H9 (cell line): ENCODE measurements at regions not wholly inside any gene's neighbourhood (a gene's known extent, or its start where the extent isn't known, plus 50 kb on each side); places are given as distances from the start of the nearest gene placed in this dataset.
A peak's percentile ranks its signal among the peaks of the same experiment; 100 is the strongest.

Experiments used
- DNase-seq: peaks from one replicate; pipeline ENCODE4 v3.0.0-alpha.2; 2017
- H2AFZ ChIP-seq: one replicate; pipeline ENCODE4 v1.6.1; 2013; ENCODE audit warnings: mild to moderate bottlenecking, low read length, control low read depth, moderate library complexity
- H2AK5ac ChIP-seq: 2 replicates; pipeline ENCODE4 v1.6.1; 2013; ENCODE audit warnings: low read length, control low read depth, mixed read lengths; ENCODE audit not compliant: insufficient read length
- H2BK120ac ChIP-seq: one replicate; pipeline ENCODE4 v1.6.1; 2013; ENCODE audit warnings: low read depth, mild to moderate bottlenecking, low read length, control low read depth, inconsistent platforms; ENCODE audit not compliant: poor library complexity, severe bottlenecking
- H2BK12ac ChIP-seq: 2 replicates; pipeline ENCODE4 v1.6.1; 2013; ENCODE audit warnings: low read length, control low read depth, mixed read lengths, low read depth; ENCODE audit not compliant: insufficient read length
- H2BK15ac ChIP-seq: 2 replicates; pipeline ENCODE4 v1.6.1; 2013; ENCODE audit warnings: low read depth, low read length, control low read depth
- H2BK20ac ChIP-seq: one replicate; pipeline ENCODE4 v1.6.1; 2013; ENCODE audit warnings: low read depth, mild to moderate bottlenecking, low read length, control low read depth, inconsistent platforms; ENCODE audit not compliant: poor library complexity, severe bottlenecking
- H2BK5ac ChIP-seq: 2 replicates; pipeline ENCODE4 v1.6.1; 2013; ENCODE audit warnings: low read length, control low read depth, mixed read lengths; ENCODE audit not compliant: insufficient read length
- H3K14ac ChIP-seq: 2 replicates; pipeline ENCODE4 v1.6.1; 2013; ENCODE audit warnings: low read length, control low read depth; ENCODE audit not compliant: insufficient read depth
- H3K18ac ChIP-seq: 2 replicates; pipeline ENCODE4 v1.6.1; 2013; ENCODE audit warnings: low read depth, mild to moderate bottlenecking, mixed read lengths, low read length, control low read depth; ENCODE audit not compliant: insufficient read length
- H3K23ac ChIP-seq: 2 replicates; pipeline ENCODE4 v1.6.1; 2013; ENCODE audit warnings: low read length, control low read depth, mixed read lengths, low read depth; ENCODE audit not compliant: insufficient read length
- H3K23me2 ChIP-seq: 2 replicates; pipeline ENCODE4 v1.6.1; 2013; ENCODE audit warnings: low read depth, mild to moderate bottlenecking, mixed read lengths, low read length, control low read depth; ENCODE audit not compliant: insufficient read length, poor library complexity, severe bottlenecking
- H3K27ac ChIP-seq: 2 replicates; pipeline ENCODE4 v1.5.1; 2013; ENCODE audit warnings: low read length, control low read depth, mixed read lengths, low read depth; ENCODE audit not compliant: insufficient read length
- H3K27me3 ChIP-seq: 2 replicates; pipeline ENCODE4 v1.6.1; 2013; ENCODE audit warnings: low read length, control low read depth, inconsistent platforms; ENCODE audit not compliant: insufficient read depth
- H3K4ac ChIP-seq: 2 replicates; pipeline ENCODE4 v1.6.1; 2013; ENCODE audit warnings: low read depth, mild to moderate bottlenecking, control low read depth, inconsistent platforms, low read length, moderate library complexity
- H3K4me1 ChIP-seq: 2 replicates; pipeline ENCODE4 v1.6.1; 2013; ENCODE audit warnings: low read length, control low read depth, inconsistent platforms; ENCODE audit not compliant: insufficient read depth
- H3K4me2 ChIP-seq: 2 replicates; pipeline ENCODE4 v1.6.1; 2013; ENCODE audit warnings: low read length, control low read depth, mixed read lengths; ENCODE audit not compliant: insufficient read length, insufficient read depth
- H3K56ac ChIP-seq: 2 replicates; pipeline ENCODE4 v1.6.1; 2013; ENCODE audit warnings: low read depth, mild to moderate bottlenecking, mixed read lengths, low read length, control low read depth; ENCODE audit not compliant: insufficient read length
- H3K79me1 ChIP-seq: 2 replicates; pipeline ENCODE4 v1.6.1; 2013; ENCODE audit warnings: low read depth, mild to moderate bottlenecking, moderate library complexity, low read length, control low read depth, inconsistent platforms; ENCODE audit not compliant: insufficient read depth, poor library complexity, severe bottlenecking
- H3K79me2 ChIP-seq: 2 replicates; pipeline ENCODE4 v1.6.1; 2013; ENCODE audit warnings: low read length, control low read depth, inconsistent platforms; ENCODE audit not compliant: insufficient read depth
- H3K9ac ChIP-seq: 2 replicates; pipeline ENCODE4 v1.6.1; 2013; ENCODE audit warnings: low read length, control low read depth, mixed read lengths; ENCODE audit not compliant: insufficient read length; ENCODE audit errors: extremely low read depth
- H3K9me3 ChIP-seq: one replicate; pipeline ENCODE4 v1.6.1; 2013; ENCODE audit warnings: low read depth, low read length, inconsistent platforms; ENCODE audit not compliant: control insufficient read depth
- H3T11ph ChIP-seq: one replicate; pipeline ENCODE4 v1.6.1; 2013; ENCODE audit warnings: mild to moderate bottlenecking, low read length, control low read depth, inconsistent platforms
- H4K20me1 ChIP-seq: one replicate; pipeline ENCODE4 v1.6.1; 2013; ENCODE audit not compliant: control insufficient read depth, insufficient read length, insufficient read depth
- H4K5ac ChIP-seq: 2 replicates; pipeline ENCODE4 v1.6.1; 2013; ENCODE audit warnings: low read depth, mild to moderate bottlenecking, mixed read lengths, low read length, control low read depth; ENCODE audit not compliant: insufficient read length
- H4K8ac ChIP-seq: replicated peaks from 2 replicates; pipeline ENCODE4 v1.6.1; 2013; ENCODE audit warnings: low read length, control low read depth, mixed read lengths, low read depth; ENCODE audit not compliant: insufficient read length
- H4K91ac ChIP-seq: 2 replicates; pipeline ENCODE4 v1.6.1; 2013; ENCODE audit warnings: low read depth, mild to moderate bottlenecking, moderate library complexity, mixed read lengths, low read length, control low read depth; ENCODE audit not compliant: insufficient read length
- H3K27ac Mint-ChIP-seq, 3 experiments: 2 replicates in 2 of 3; 3 replicates in 1 of 3; pipeline ENCODE4 v1.8.0; 2020 to 2021; ENCODE audit warnings: mixed read lengths in 3 of 3, mild to moderate bottlenecking in 1 of 3, moderate library complexity in 1 of 3
- H3K27me3 Mint-ChIP-seq: 2 replicates; pipeline ENCODE4 v1.8.0; 2021; ENCODE audit warnings: low read depth, mild to moderate bottlenecking, moderate library complexity, mixed read lengths
- H3K36me3 Mint-ChIP-seq, 3 experiments: 2 replicates in 2 of 3; 3 replicates in 1 of 3; pipeline ENCODE4 v1.8.0; 2020 to 2021; ENCODE audit warnings: low read depth in 3 of 3, mixed read lengths in 3 of 3; ENCODE audit not compliant: insufficient read depth in 1 of 3
- H3K4me1 Mint-ChIP-seq, 2 experiments: 2 replicates each; pipeline ENCODE4 v1.8.0; 2020; ENCODE audit warnings: mixed read lengths in 2 of 2
- H3K4me3 Mint-ChIP-seq, 2 experiments: 2 replicates in 1 of 2; 3 replicates in 1 of 2; pipeline ENCODE4 v1.8.0; 2020 to 2021; ENCODE audit warnings: mild to moderate bottlenecking in 2 of 2, mixed read lengths in 2 of 2, moderate library complexity in 1 of 2
- H3K9me3 Mint-ChIP-seq, 2 experiments: 2 replicates in 1 of 2; 3 replicates in 1 of 2; pipeline ENCODE4 v1.8.0; 2020; ENCODE audit warnings: mild to moderate bottlenecking in 2 of 2, mixed read lengths in 2 of 2, moderate library complexity in 1 of 2
- CTCF ChIP-seq: fragments of 200-600 bp; sonication (generic); conservative IDR thresholded peaks from 3 replicates; pipeline ENCODE4 v1.8.0; 2021; ENCODE audit warnings: antibody characterized with exemption, mild to moderate bottlenecking
- WGBS: extraction: QIAGEN DNeasy Blood & Tissue Kit; methylation state at CpG from one replicate; pipeline ENCODE4 v1.1.7; 2013; ENCODE audit warnings: missing lambda C conversion rate, low lambda C conversion rate, mixed read lengths; ENCODE audit not compliant: insufficient read length; ENCODE audit errors: extremely low coverage; 5-methylcytosine and 5-hydroxymethylcytosine counted together

GRCh38 chr16:17555176-17555575, 84.4 kb upstream of the XYLT1 start:
- no peaks in the 10 kb centered on the region for H3K9me3 ChIP-seq
- H3K27me3 ChIP-seq = no peaks in the 10 kb centered on the region
- no peaks in the 10 kb centered on the region for H3K36me3 Mint-ChIP-seq
- no peak overlapping the region for H3K18ac ChIP-seq
- H3K23me2 ChIP-seq = no peaks in the 10 kb centered on the region
- H2BK20ac ChIP-seq = no peak overlapping the region
- no peak overlapping the region for H2BK120ac ChIP-seq
- no peak overlapping the region for H3K14ac ChIP-seq
- H2BK12ac ChIP-seq = no peak overlapping the region
- no peaks in the 10 kb centered on the region; a peak in 1 of 5 replicates for H3K9me3 Mint-ChIP-seq
- H2BK5ac ChIP-seq = no peak overlapping the region
- no peak overlapping the region for H3K23ac ChIP-seq
- no peaks in the 10 kb centered on the region for H3K79me1 ChIP-seq
- H3K4ac ChIP-seq = no peak overlapping the region
- no peaks in the 10 kb centered on the region for H3K4me1 ChIP-seq
- no peaks in the 10 kb centered on the region; a peak in 2 of 4 replicates for H3K4me1 Mint-ChIP-seq
- no peak overlapping the region for H3K27ac ChIP-seq
- no peak overlapping the region for H4K5ac ChIP-seq
- no peak overlapping the region for H2BK15ac ChIP-seq
- DNase-seq = no peak
- no peak overlapping the region for H3K56ac ChIP-seq
- H3K27ac Mint-ChIP-seq = peak overlapping the region in 1 of 3 experiments; percentile 24; a peak in 2 of 7 replicates
- H4K20me1 ChIP-seq = no peaks in the 10 kb centered on the region
- no peak overlapping the region for H2AK5ac ChIP-seq
- no peak overlapping the region for H4K91ac ChIP-seq
- no peak overlapping the region for H3K4me2 ChIP-seq
- WGBS = no CpG with 5 or more reads among the region's 5 CpGs
- H3K27me3 Mint-ChIP-seq = peaks cover 2% of the 10 kb centered on the region; the same call in 1 of the 2 replicates
- H3T11ph ChIP-seq = no peak overlapping the region
- no peak overlapping the region for H3K4me3 Mint-ChIP-seq
- no peak overlapping the region for H2AFZ ChIP-seq
- H3K79me2 ChIP-seq = no peaks in the 10 kb centered on the region
- H3K9ac ChIP-seq = no peak overlapping the region
- no peak overlapping the region for H4K8ac ChIP-seq
- TF ChIP-seq CTCF = no peak
